Neural progenitor cell (in vitro differentiated cells): ENCODE measurements at regions not wholly inside any gene's neighbourhood (a gene's known extent, or its start where the extent isn't known, plus 50 kb on each side); places are given as distances from the start of the nearest gene placed in this dataset.

ENCODE experiments used
- EZH2 ChIP-seq: fragments of 200-600 bp; sonication (generic); IDR thresholded peaks from 2 replicates; pipeline ENCODE4 v1.6.1; 2017; ENCODE audit warnings: antibody characterized with exemption, mild to moderate bottlenecking, moderate library complexity
- TF ChIP-seq, protein P1 (sequence below): fragments of 200-600 bp; sonication (generic); IDR thresholded peaks from 2 replicates; pipeline ENCODE4 v1.5.1; 2017; ENCODE audit warnings: antibody characterized with exemption, mild to moderate bottlenecking

GRCh38 chr22:27650572-27650971 lies 151.0 kb downstream of the MN1 start:
- TF ChIP-seq EZH2: no peak
- TF ChIP-seq, protein P1, sequence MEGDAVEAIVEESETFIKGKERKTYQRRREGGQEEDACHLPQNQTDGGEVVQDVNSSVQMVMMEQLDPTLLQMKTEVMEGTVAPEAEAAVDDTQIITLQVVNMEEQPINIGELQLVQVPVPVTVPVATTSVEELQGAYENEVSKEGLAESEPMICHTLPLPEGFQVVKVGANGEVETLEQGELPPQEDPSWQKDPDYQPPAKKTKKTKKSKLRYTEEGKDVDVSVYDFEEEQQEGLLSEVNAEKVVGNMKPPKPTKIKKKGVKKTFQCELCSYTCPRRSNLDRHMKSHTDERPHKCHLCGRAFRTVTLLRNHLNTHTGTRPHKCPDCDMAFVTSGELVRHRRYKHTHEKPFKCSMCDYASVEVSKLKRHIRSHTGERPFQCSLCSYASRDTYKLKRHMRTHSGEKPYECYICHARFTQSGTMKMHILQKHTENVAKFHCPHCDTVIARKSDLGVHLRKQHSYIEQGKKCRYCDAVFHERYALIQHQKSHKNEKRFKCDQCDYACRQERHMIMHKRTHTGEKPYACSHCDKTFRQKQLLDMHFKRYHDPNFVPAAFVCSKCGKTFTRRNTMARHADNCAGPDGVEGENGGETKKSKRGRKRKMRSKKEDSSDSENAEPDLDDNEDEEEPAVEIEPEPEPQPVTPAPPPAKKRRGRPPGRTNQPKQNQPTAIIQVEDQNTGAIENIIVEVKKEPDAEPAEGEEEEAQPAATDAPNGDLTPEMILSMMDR: no peak
